GM10248 (cell line): ENCODE measurements at regions not wholly inside any gene's neighbourhood (a gene's known extent, or its start where the extent isn't known, plus 50 kb on each side); places are given as distances from the start of the nearest gene placed in this dataset.

Experiments
- CTCF ChIA-PET: fragments of 300-600 bp; sonication (Branson Sonifier 250); formaldehyde crosslinking; extraction: SDS; loops from one replicate; lab custom pipeline; 2021; ENCODE audit warnings: antibody characterized with exemption; lab: Yijun Ruan, JAX
- POLR2A ChIA-PET: fragments of 350-650 bp; sonication (Branson Sonifier 250); formaldehyde crosslinking; extraction: SDS; loops from one replicate; lab custom pipeline; 2020; ENCODE audit warnings: antibody characterized with exemption; lab: Yijun Ruan, JAX
- DNase-seq: peaks from one replicate; pipeline ENCODE4 v3.0.0; 2012; ENCODE audit errors: extremely low spot score
- CTCF ChIP-seq: IDR thresholded peaks from 2 replicates; pipeline ENCODE4 v1.5.1; 2012; ENCODE audit warnings: mild to moderate bottlenecking, low read depth; ENCODE audit errors: extremely low read depth, missing control alignments, control extremely low read depth

DNA sequence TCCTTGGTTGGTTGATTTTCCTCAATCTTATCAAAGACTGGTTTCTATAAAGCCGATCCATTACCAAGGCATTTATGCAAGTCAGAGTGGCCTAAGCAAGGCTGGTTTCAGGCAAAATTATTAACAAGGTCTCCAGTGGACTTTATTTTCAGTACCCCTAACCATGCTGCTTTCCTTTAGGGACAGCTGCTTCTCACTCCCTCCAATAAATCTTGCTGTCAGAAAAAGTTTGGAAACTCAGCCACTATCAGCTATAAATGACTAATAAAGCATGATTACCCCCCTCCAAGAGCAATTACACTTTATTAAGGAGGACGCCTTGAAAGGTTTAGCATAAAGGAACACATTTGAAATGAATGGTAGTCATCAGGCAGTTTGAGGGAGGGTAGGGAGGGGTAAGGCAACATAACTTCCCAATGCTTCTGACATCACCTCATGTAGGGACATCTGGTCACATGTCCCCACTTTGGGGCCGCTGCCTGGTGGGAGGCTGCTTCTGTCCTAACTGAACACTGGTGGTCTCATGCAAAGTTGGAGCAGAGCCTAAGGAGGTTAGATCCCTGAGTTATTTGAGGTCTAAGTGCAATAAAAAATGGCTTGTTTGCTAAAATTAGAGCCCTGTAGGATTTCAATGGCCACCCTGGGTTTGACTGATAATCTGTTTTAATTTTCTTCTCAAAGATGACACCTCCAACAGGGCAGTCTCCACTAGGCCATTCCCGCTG, 58.0 kb upstream of the TMEM178A start:
- POLR2A ChIA-PET: no interaction called here
- CTCF ChIA-PET: interaction anchor here (1.9 kb wide), 1 partner anchor 14 kb away, joined by 4 read pairs; no protein-coding TSS in a partner anchor
- DNase-seq: no peak
- no peak for TF ChIP-seq CTCF

DNA sequence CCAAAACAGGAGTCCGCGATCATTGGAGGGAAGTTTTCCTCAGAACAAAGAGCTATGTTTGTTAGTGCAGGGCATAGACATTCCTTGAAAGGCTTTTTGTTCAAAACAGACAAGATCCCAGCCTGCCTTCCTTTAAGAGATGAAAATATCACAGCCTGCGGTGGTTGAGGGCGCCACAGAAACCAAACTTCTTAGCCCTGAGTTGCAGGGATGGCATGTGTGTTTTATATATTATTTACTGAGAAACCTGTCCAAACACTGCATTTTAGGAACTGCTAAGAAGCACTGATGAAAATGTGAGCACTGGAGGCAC, 57.5 kb upstream of the TMEM178A start:
- ChIA-PET CTCF (interaction anchor here (0.8 to 1.9 kb wide), 3 partner anchors 11 to 14 kb away, joined by 3 to 4 read pairs (median 4); no protein-coding TSS in a partner anchor), POLR2A (no interaction called here)
- TF ChIP-seq CTCF: no peak
- DNase-seq: no peak

DNA sequence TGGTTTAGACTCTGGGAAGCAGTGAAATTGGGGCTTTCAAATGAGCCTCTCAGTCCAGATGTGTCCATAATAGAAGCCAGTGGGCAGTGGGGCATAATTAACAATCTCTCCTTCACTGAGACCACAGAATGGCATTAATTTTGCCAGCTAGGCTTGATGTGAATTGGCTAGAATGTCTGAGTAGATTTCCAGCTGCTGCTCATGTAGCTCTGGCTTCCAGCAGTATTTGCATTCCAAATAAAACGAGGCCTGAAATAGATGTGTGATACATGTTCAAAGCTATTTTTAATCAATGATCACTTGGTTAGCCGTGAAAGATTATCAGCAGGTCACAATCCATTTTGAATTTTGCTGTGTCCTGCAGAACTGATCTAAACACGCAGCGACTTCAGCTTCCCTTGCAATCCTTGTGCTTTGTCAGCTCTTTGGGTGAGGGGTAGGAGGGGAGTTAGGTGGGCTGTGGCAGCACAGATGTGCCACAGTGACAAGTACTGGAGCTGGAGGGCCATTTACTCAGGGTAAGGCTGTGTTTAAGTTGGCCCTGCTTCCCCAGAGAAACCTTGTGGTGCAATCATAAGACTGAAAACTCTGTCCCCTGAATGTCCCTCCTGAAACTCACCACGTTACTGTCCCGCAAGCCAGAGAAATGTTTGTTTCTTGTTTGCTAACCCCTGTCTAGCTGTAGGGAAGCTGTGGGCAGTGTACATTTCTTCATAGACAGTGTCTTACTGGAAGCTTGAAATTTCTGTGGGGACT, 56.9 kb upstream of the TMEM178A start:
- ChIA-PET CTCF (interaction anchor here (0.8 to 1.2 kb wide), 2 partner anchors 10 to 12 kb away, joined by 3 to 4 read pairs; no protein-coding TSS in a partner anchor), POLR2A (no interaction called here)
- no peak for DNase-seq
- TF ChIP-seq CTCF: no peak

GRCh38 chr2:39609917-39610316, 55.8 kb upstream of the TMEM178A start:
- no peak for DNase-seq
- CTCF ChIA-PET: no interaction called here
- POLR2A ChIA-PET: no interaction called here
- TF ChIP-seq CTCF: no peak

DNA sequence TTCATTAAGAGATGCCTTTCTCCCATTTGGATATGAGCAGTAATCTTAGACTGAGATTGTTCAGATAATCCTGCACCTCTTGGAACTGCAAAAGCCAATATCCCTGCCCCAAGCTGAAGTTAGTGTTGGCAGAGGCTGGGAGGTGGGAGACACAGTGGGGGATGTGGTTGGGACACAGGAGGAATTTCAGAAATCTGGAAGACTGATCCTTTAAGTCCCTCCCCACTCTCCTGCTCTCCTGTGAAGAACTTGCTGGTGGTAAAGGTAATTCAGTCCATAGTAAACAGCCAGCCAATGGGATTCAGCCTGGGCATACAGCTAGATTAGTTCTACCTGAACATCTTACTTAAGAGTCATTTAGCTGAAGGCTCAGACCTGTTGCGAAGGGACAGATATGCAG, 50.0 kb upstream of the TMEM178A start:
- no peak for TF ChIP-seq CTCF
- DNase-seq: no peak
- ChIA-PET CTCF (interaction anchor here (1.1 kb wide), 1 partner anchor 23 kb away, joined by 3 read pairs; no protein-coding TSS in a partner anchor), POLR2A (no interaction called here)
